HEK293 (cell line): ENCODE measurements at regions not wholly inside any gene's neighbourhood (a gene's known extent, or its start where the extent isn't known, plus 50 kb on each side); places are given as distances from the start of the nearest gene placed in this dataset.

Experiments used
- CTCF ChIA-PET: fragments of 350-600 bp; formaldehyde crosslinking; extraction: SDS; loops from one replicate; lab custom pipeline; 2021; ENCODE audit warnings: antibody characterized with exemption; lab: Yijun Ruan, JAX
- POLR2A ChIA-PET: fragments of 300-600 bp; formaldehyde crosslinking; extraction: SDS; loops from one replicate; lab custom pipeline; 2020; ENCODE audit warnings: antibody characterized with exemption, inconsistent platforms; lab: Yijun Ruan, JAX
- H3K27ac ChIP-seq: fragments of 200-500 bp; sonication (Bioruptor generic); 2 replicates; pipeline ENCODE4 v1.5.1; 2014; ENCODE audit warnings: low read depth, low read length, control low read depth, inconsistent platforms; ENCODE audit errors: extremely low read depth
- H3K36me3 ChIP-seq, 2 experiments: fragments of 200-500 bp in 1 of 2; sonication (Bioruptor generic) in 1 of 2; 1 replicate in 1 of 2; 2 replicates in 1 of 2; pipeline ENCODE4 v1.5.1; 2014 to 2017; ENCODE audit warnings: inconsistent platforms in 2 of 2, low read length in 2 of 2; ENCODE audit not compliant: control insufficient read depth in 2 of 2, insufficient read depth in 1 of 2
- H3K4me1 ChIP-seq: fragments of 200-500 bp; sonication (Bioruptor generic); 2 replicates; pipeline ENCODE4 v1.5.1; 2014; ENCODE audit warnings: mild to moderate bottlenecking, low read length, inconsistent platforms; ENCODE audit not compliant: control insufficient read depth, insufficient read depth
- H3K4me3 ChIP-seq: 2 replicates; pipeline ENCODE4 v1.5.1; 2011; ENCODE audit warnings: low read depth, mild to moderate bottlenecking, control low read depth, low read length, moderate library complexity
- H3K9me3 ChIP-seq: fragments of 200-500 bp; sonication (Bioruptor generic); 2 replicates; pipeline ENCODE4 v1.5.1; 2014; ENCODE audit warnings: low read depth, low read length, inconsistent platforms; ENCODE audit not compliant: control insufficient read depth, insufficient read depth
- BCL11A ChIP-seq: fragments of 450-650 bp; formaldehyde crosslinking; IDR thresholded peaks from 2 replicates; pipeline ENCODE4 v1.5.1; 2016; ENCODE audit warnings: low read depth, missing biosample characterization, missing genetic modification characterization
- GFI1B ChIP-seq: fragments of 450-650 bp; formaldehyde crosslinking; IDR thresholded peaks from 2 replicates; pipeline ENCODE4 v1.5.1; 2016; ENCODE audit warnings: missing biosample characterization, missing genetic modification characterization
- HOXA7 ChIP-seq: sonication (generic); formaldehyde crosslinking; IDR thresholded peaks from 2 replicates; pipeline ENCODE4 v1.8.1; 2022; ENCODE audit warnings: missing genetic modification reagents, borderline replicate concordance
- KLF1 ChIP-seq: fragments of 450-650 bp; formaldehyde crosslinking; IDR thresholded peaks from 2 replicates; pipeline ENCODE4 v1.5.1; 2016; ENCODE audit warnings: missing biosample characterization, missing genetic modification characterization
- REPIN1 ChIP-seq: fragments of 450-650 bp; formaldehyde crosslinking; IDR thresholded peaks from 2 replicates; pipeline ENCODE4 v1.5.1; 2017; ENCODE audit warnings: missing biosample characterization, missing genetic modification characterization, low read depth
- REST ChIP-seq: fragments of 450-650 bp; formaldehyde crosslinking; IDR thresholded peaks from 2 replicates; pipeline ENCODE4 v1.5.1; 2016; ENCODE audit warnings: missing biosample characterization, missing genetic modification characterization
- SCRT2 ChIP-seq: fragments of 450-650 bp; formaldehyde crosslinking; IDR thresholded peaks from 2 replicates; pipeline ENCODE4 v1.5.1; 2016; ENCODE audit warnings: missing biosample characterization, missing genetic modification characterization
- YY2 ChIP-seq: fragments of 450-650 bp; formaldehyde crosslinking; IDR thresholded peaks from 2 replicates; pipeline ENCODE4 v1.5.1; 2016; ENCODE audit warnings: missing biosample characterization, missing genetic modification characterization
- ZBTB21 ChIP-seq: fragments of 450-650 bp; formaldehyde crosslinking; IDR thresholded peaks from 2 replicates; pipeline ENCODE4 v1.5.1; 2017; ENCODE audit warnings: missing biosample characterization, missing genetic modification characterization
- ZEB2 ChIP-seq: fragments of 450-650 bp; formaldehyde crosslinking; IDR thresholded peaks from 2 replicates; pipeline ENCODE4 v1.5.1; 2016; ENCODE audit warnings: missing biosample characterization, missing genetic modification characterization
- ZIC2 ChIP-seq: fragments of 450-650 bp; formaldehyde crosslinking; IDR thresholded peaks from 2 replicates; pipeline ENCODE4 v1.5.1; 2016; ENCODE audit warnings: missing biosample characterization, missing genetic modification characterization
- ZNF138 ChIP-seq: fragments of 450-650 bp; formaldehyde crosslinking; IDR thresholded peaks from 2 replicates; pipeline ENCODE4 v1.5.1; 2016; ENCODE audit warnings: missing biosample characterization, missing genetic modification characterization, borderline replicate concordance
- ZNF140 ChIP-seq: fragments of 450-650 bp; formaldehyde crosslinking; IDR thresholded peaks from 2 replicates; pipeline ENCODE4 v1.5.1; 2016; ENCODE audit warnings: missing biosample characterization, missing genetic modification characterization
- ZNF18 ChIP-seq: fragments of 450-650 bp; formaldehyde crosslinking; IDR thresholded peaks from 2 replicates; pipeline ENCODE4 v1.5.1; 2016; ENCODE audit warnings: missing biosample characterization, missing genetic modification characterization
- ZNF23 ChIP-seq: fragments of 450-650 bp; formaldehyde crosslinking; IDR thresholded peaks from 2 replicates; pipeline ENCODE4 v1.5.1; 2016; ENCODE audit warnings: missing biosample characterization, missing genetic modification characterization, borderline replicate concordance
- ZNF24 ChIP-seq: fragments of 450-650 bp; formaldehyde crosslinking; IDR thresholded peaks from 2 replicates; pipeline ENCODE4 v1.5.1; 2016; ENCODE audit warnings: missing biosample characterization, missing genetic modification characterization
- ZNF292 ChIP-seq: fragments of 450-650 bp; formaldehyde crosslinking; IDR thresholded peaks from 2 replicates; pipeline ENCODE4 v1.5.1; 2016; ENCODE audit warnings: low read depth, missing biosample characterization, missing genetic modification characterization, borderline replicate concordance
- ZNF404 ChIP-seq: fragments of 450-650 bp; formaldehyde crosslinking; IDR thresholded peaks from 2 replicates; pipeline ENCODE4 v1.5.1; 2017; ENCODE audit warnings: missing biosample characterization, missing genetic modification characterization
- ZNF426 ChIP-seq: fragments of 450-650 bp; formaldehyde crosslinking; IDR thresholded peaks from 2 replicates; pipeline ENCODE4 v1.5.1; 2017; ENCODE audit warnings: missing biosample characterization, missing genetic modification characterization, mild to moderate bottlenecking, inconsistent platforms, moderate library complexity
- ZNF677 ChIP-seq: fragments of 450-650 bp; IDR thresholded peaks from 2 replicates; pipeline ENCODE4 v1.5.0; 2018; ENCODE audit warnings: missing biosample characterization, mild to moderate bottlenecking, missing genetic modification characterization, moderate library complexity
- ZNF776 ChIP-seq: fragments of 450-650 bp; formaldehyde crosslinking; IDR thresholded peaks from 2 replicates; pipeline ENCODE4 v1.5.0; 2017; ENCODE audit warnings: missing biosample characterization, missing genetic modification characterization, borderline replicate concordance
- ZSCAN23 ChIP-seq: fragments of 450-650 bp; formaldehyde crosslinking; IDR thresholded peaks from 2 replicates; pipeline ENCODE4 v1.5.1; 2016; ENCODE audit warnings: missing biosample characterization, missing genetic modification characterization
- TF ChIP-seq, protein P1 (sequence below): fragments of 450-650 bp; formaldehyde crosslinking; IDR thresholded peaks from 2 replicates; pipeline ENCODE4 v1.5.1; 2016; ENCODE audit warnings: missing biosample characterization, missing genetic modification characterization
- TF ChIP-seq, protein P2 (sequence below): fragments of 450-650 bp; formaldehyde crosslinking; IDR thresholded peaks from 2 replicates; pipeline ENCODE4 v1.5.1; 2016; ENCODE audit warnings: missing biosample characterization, missing genetic modification characterization, low read depth
- TF ChIP-seq, protein P3 (sequence below): fragments of 450-650 bp; formaldehyde crosslinking; IDR thresholded peaks from 2 replicates; pipeline ENCODE4 v1.5.1; 2017; ENCODE audit warnings: missing biosample characterization, missing genetic modification characterization
- TF ChIP-seq, protein P4 (sequence below): fragments of 450-650 bp; formaldehyde crosslinking; IDR thresholded peaks from 2 replicates; pipeline ENCODE4 v1.5.1; 2016; ENCODE audit warnings: missing biosample characterization, missing genetic modification characterization

DNA sequence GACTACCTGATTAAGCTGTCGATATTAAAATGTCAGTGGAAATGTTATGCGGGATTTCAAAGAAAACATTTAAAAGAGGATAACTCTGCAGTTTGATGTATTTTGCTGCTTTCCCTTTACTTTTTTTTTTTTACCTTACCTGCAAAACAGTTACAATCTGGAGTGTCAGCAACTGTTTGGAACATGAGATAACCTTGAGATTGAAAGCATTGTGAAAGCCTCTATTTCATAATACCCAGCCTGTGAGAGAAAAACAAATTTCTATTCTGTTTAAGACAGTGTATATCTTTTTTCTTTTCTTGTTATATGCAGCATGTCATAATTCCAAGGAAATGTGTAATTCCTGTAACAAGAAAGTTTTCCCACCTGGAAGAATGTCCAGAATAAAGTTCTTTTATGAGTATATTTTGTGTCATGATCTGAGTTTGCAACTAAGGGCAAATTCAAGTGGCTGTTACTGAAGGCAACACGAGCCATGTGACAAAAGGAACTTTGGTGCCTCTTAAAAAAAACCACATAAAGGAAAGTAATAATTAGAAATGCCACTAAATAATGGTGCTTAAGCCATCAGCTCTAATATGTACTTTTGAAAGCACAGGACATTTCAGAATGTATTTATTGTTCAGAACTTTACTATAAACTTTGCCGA, 297.0 kb upstream of the DSEL start:
- H3K9me3 ChIP-seq, result no peaks in the 10 kb centered on the region
- ChIA-PET CTCF (no interaction called here), POLR2A (no interaction called here)
- H3K27ac ChIP-seq, result no peak overlapping the region
- TF ChIP-seq ZNF138 (no peak), ZBTB21 (tag by site-specific recombination) (no peak), ZNF776 (tag by site-specific recombination) (no peak), ZNF24 (tag by site-specific recombination) (no peak), BCL11A (tag by site-specific recombination) (no peak), KLF1 (tag by site-specific recombination) (no peak), GFI1B (tag by site-specific recombination) (no peak), ZEB2 (no peak), ZNF426 (tag by site-specific recombination) (no peak), ZNF404 (tag by site-specific recombination) (no peak), YY2 (tag by site-specific recombination) (no peak), ZSCAN23 (tag by site-specific recombination) (no peak), ZNF292 (tag by site-specific recombination) (no peak)
- TF ChIP-seq, protein P1, sequence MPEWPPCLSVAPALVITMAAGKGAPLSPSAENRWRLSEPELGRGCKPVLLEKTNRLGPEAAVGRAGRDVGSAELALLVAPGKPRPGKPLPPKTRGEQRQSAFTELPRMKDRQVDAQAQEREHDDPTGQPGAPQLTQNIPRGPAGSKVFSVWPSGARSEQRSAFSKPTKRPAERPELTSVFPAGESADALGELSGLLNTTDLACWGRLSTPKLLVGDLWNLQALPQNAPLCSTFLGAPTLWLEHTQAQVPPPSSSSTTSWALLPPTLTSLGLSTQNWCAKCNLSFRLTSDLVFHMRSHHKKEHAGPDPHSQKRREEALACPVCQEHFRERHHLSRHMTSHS (tag by site-specific recombination), result no peak
- TF ChIP-seq, protein P2, sequence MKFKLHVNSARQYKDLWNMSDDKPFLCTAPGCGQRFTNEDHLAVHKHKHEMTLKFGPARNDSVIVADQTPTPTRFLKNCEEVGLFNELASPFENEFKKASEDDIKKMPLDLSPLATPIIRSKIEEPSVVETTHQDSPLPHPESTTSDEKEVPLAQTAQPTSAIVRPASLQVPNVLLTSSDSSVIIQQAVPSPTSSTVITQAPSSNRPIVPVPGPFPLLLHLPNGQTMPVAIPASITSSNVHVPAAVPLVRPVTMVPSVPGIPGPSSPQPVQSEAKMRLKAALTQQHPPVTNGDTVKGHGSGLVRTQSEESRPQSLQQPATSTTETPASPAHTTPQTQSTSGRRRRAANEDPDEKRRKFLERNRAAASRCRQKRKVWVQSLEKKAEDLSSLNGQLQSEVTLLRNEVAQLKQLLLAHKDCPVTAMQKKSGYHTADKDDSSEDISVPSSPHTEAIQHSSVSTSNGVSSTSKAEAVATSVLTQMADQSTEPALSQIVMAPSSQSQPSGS, result no peak
- TF ChIP-seq, protein P3, sequence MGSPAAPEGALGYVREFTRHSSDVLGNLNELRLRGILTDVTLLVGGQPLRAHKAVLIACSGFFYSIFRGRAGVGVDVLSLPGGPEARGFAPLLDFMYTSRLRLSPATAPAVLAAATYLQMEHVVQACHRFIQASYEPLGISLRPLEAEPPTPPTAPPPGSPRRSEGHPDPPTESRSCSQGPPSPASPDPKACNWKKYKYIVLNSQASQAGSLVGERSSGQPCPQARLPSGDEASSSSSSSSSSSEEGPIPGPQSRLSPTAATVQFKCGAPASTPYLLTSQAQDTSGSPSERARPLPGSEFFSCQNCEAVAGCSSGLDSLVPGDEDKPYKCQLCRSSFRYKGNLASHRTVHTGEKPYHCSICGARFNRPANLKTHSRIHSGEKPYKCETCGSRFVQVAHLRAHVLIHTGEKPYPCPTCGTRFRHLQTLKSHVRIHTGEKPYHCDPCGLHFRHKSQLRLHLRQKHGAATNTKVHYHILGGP (tag by site-specific recombination), result no peak
- TF ChIP-seq, protein P4, sequence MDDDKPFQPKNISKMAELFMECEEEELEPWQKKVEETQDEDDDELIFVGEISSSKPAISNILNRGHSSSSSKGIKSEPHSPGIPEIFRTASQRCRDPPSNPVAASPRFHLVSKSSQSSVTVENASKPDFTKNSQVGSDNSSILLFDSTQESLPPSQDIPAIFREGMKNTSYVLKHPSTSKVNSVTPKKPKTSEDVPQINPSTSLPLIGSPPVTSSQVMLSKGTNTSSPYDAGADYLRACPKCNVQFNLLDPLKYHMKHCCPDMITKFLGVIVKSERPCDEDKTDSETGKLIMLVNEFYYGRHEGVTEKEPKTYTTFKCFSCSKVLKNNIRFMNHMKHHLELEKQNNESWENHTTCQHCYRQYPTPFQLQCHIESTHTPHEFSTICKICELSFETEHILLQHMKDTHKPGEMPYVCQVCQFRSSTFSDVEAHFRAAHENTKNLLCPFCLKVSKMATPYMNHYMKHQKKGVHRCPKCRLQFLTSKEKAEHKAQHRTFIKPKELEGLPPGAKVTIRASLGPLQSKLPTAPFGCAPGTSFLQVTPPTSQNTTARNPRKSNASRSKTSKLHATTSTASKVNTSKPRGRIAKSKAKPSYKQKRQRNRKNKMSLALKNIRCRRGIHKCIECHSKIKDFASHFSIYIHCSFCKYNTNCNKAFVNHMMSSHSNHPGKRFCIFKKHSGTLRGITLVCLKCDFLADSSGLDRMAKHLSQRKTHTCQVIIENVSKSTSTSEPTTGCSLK (tag by site-specific recombination), result no peak
- H3K4me3 ChIP-seq, result no peak overlapping the region
- no peaks in the 10 kb centered on the region for H3K36me3 ChIP-seq
- H3K4me1 ChIP-seq, result no peaks in the 10 kb centered on the region

- POLR2A ChIA-PET, result no interaction called here
- Histone ChIP-seq H3K27ac (no peak overlapping the region), H3K9me3 (no peaks in the 10 kb centered on the region), H3K4me1 (no peaks in the 10 kb centered on the region), H3K4me3 (no peak overlapping the region), H3K36me3 (no peaks in the 10 kb centered on the region)
- CTCF ChIA-PET, result no interaction called here
- TF ChIP-seq SCRT2 (tag by site-specific recombination), result no peak
- TF ChIP-seq REST (tag by site-specific recombination), result no peak
- TF ChIP-seq ZIC2 (tag by site-specific recombination), result no peak
- no peak for TF ChIP-seq ZNF18
- TF ChIP-seq ZNF677 (tag by site-specific recombination), result no peak
- TF ChIP-seq HOXA7 (CRISPR knock-in tag), result no peak
- no peak for TF ChIP-seq ZNF140 (tag by site-specific recombination)
- TF ChIP-seq REPIN1, result no peak
- TF ChIP-seq ZNF23 (tag by site-specific recombination), result no peak
These were observed 288.7 kb upstream of the DSEL start for GRCh38 chr18:67805261-67805660.
